ENCODE measurements at regions not wholly inside any gene's neighbourhood (a gene's known extent, or its start where the extent isn't known, plus 50 kb on each side); places are given as distances from the start of the nearest gene placed in this dataset.

DNA sequence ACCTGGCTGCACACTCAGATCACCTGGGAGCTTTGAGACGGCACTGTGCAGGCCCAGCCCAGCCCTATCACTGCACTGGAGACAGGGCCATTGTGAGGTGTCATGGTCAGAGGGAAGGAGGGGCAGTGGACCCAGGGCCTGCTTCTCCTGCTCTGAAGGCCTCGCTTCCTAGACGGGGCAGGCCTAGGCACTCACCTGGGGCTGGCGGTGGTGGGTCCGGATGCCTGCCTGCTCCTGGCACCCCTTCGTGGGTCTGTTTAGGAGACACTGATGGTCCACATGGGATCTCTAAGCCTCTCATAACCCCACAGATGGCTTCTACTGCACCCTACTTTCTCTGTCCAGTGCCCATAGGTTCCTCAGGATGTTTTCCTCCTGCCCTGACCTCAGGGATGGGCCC, 230.9 kb downstream of the MATN1 start:
- TF ChIP-seq GATA2 (IDR thresholded peaks at IDR 0.05; ENCODE audit: low read depth, low read length) (no peak), GATA3 (IDR thresholded peaks at IDR 0.05; ENCODE audit: low read depth, low read length) (no peak)

DNA sequence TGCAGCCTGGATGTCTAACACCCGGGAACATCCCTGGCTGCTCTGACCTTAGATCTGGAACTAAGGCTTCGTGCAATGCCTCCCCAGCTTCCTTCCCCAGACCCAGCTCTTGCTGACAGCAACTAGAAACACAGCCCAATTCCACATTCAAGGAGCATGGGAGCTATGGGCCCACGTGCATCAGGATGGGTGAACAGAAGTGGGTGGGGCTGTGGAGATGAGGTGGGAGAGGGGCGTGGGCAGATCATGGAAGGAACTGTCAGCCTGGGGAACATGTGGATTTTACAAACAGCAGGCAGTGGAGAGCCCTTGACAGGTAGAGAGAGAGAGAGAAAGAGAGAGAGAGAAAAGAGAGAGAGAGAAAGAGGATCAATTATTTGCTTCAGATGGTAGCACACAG, 231.6 kb downstream of the MATN1 start:
- TF ChIP-seq GATA2 (IDR thresholded peaks at IDR 0.05; ENCODE audit: low read depth, low read length) (no peak), GATA3 (IDR thresholded peaks at IDR 0.05; ENCODE audit: low read depth, low read length) (no peak)

GRCh38 chr1:30490554-30491053, 232.8 kb downstream of the MATN1 start:
- TF ChIP-seq GATA3 (IDR thresholded peaks at IDR 0.05; ENCODE audit: low read depth, low read length) (no peak), GATA2 (IDR thresholded peaks at IDR 0.05; ENCODE audit: low read depth, low read length) (no peak)

DNA sequence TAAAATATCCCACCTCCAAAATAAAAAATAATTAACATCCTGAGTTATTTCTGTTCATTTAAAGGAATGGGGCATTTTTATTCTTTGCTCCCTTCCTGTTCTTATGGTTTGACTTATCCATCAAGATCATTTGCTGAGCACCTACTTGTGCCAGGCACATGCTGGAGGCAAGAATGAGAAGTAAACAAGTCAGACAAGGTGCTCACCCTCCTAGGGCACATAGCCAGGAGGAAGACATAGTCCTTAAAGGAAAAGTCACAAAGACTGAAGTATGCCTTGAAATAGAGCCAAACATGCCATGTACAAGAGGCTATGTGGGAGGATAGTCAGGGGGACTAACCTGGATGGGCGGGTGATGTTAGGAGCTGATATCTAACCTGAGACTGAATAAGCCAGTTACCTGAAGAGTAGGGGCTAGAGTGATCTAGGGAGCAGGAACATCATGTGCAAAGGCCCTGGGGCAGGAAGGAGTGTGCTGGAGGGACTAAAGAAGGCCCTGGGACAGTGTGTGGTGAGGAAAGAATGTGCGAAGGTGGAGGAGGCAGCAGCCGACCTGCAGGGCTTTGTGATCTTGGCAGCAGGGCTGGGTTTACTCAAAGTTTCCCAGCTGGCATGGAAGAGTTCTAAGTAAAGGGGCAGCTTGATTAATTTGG, 233.5 kb downstream of the MATN1 start:
- TF ChIP-seq GATA3 (IDR thresholded peaks at IDR 0.05; ENCODE audit: low read depth, low read length) (no peak), GATA2 (IDR thresholded peaks at IDR 0.05; ENCODE audit: low read depth, low read length) (no peak)

DNA sequence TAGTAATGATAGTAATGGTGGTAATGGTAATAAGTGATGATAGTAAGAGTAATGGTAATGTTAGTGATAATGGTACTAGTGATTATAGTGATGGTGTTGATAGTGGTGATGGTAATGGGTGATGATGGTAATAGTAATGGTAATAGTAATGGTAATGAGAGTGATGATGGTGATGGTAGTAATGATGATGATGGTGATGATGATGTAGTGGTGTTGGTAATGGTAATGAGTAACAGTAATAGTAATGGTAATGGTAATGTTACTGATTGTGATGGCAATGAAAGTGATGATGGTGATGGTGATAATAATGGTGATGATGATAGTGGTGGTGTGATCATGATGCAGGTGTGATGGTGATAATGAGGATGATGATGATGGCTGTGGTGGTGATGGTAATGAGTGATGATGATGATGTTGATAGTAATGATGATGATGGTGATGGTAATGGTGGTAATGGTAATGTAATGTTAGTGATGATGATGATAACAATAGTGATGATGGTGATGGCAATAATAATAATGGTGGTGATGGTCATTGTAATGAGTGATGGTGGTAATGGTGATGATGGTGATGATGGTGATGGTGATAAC, 235.0 kb downstream of the MATN1 start:
- TF ChIP-seq GATA3 (IDR thresholded peaks at IDR 0.05; ENCODE audit: low read depth, low read length): no peak
- TF ChIP-seq GATA2 (IDR thresholded peaks at IDR 0.05; ENCODE audit: low read depth, low read length): no peak

DNA sequence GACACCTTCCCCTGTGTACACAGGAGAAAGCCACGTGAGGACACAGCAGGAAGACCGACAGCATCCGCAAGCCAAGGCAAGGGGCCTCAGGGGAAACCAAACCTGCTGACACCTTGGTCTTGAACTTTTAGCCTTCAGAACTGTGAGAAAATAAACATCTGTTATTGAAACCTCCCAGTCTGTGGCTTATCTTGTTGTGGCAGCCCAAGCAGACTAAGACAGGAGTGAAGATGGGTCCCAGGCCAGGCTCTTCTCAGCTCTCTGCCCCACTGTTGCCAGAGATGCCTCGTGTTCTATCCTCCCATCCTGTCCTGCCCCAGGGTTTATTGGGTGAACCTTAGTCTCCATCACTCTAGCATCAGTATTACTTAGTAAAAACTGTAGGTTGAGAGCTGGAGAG, 236.3 kb downstream of the MATN1 start:
- TF ChIP-seq GATA2 (IDR thresholded peaks at IDR 0.05; ENCODE audit: low read depth, low read length) (no peak), GATA3 (IDR thresholded peaks at IDR 0.05; ENCODE audit: low read depth, low read length) (no peak)

DNA sequence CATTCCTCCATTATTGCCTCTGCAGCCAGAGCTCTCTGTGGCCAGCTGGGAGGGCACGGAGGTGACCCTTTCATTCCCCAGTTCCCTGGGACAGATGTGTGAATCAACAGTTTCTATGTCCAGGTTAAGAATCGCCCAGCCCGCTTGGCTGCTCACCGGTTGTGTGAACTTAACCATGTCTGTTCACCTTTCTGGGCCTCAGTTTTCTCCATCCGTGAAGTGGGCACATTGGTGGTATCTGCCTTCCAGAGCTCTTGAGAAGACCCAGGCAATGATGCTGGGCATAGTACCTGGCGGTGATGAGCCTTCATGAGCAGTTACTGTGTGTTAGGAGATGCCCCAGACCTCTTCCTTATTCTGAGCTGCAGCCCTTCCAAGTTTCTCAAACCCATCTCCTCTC, 238.3 kb downstream of the MATN1 start:
- TF ChIP-seq GATA2 (IDR thresholded peaks at IDR 0.05; ENCODE audit: low read depth, low read length) (no peak), GATA3 (IDR thresholded peaks at IDR 0.05; ENCODE audit: low read depth, low read length) (no peak)

GRCh38 chr1:30484668-30485067, 238.7 kb downstream of the MATN1 start:
- TF ChIP-seq GATA2 (IDR thresholded peaks at IDR 0.05; ENCODE audit: low read depth, low read length) (no peak), GATA3 (IDR thresholded peaks at IDR 0.05; ENCODE audit: low read depth, low read length) (no peak)

DNA sequence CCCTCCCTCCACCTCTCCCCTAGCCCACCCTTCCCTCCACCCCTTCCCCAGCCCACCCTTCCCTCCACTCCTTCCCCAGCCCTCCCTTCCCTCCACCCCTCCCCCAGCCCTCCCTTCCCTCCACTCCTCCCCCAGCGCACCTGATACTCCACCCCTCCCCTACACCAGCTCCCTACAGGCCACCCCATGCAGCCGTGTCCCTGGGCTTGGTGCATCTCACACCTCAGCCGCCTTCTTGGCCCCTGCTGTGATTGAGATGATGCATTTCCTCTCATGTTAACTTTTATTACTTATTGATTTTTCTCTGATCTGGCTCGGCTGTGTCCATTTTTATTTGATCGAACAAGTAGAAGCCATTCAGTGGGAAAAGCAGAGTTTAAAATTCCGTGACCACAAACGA, 243.8 kb downstream of the MATN1 start:
- no peak for TF ChIP-seq GATA3 (IDR thresholded peaks at IDR 0.05; ENCODE audit: low read depth, low read length)
- no peak for TF ChIP-seq GATA2 (IDR thresholded peaks at IDR 0.05; ENCODE audit: low read depth, low read length)

DNA sequence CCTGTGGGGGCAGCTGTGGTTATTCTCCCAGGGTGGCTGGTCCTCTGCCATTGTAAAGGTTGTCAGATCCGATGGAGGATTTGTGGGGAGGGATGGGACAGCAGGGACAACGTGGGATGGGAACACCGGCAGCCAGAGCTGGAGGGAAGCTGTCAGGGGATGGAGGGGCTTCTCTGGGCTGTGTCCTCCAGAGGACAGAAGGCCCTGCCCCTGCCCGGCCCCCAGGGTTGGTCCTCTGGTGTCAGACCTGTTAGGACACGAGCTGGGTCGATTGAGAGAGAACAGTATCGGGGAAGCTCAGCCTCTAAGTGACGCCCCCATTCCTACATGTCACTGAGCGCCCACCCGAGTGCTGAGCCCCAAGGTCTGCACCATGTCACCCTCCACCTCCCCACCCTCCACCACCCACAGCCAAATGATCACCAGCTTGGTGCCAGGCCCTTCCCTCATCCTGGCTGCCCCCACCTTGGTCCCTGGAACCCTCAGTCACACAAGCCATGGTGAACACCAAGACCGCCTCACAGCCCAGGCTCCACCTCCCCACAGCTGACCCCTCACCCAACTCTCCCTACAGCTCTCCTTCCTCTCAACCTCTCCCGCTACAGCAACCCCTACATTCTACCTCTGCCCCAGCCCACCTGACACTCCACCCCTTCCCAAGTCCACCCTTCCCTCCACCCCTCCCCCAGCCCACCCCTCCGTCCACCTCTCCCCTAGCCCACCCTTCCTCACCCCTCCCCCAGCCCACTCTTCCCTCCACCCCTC, 244.4 kb downstream of the MATN1 start:
- TF ChIP-seq GATA2 (IDR thresholded peaks at IDR 0.05; ENCODE audit: low read depth, low read length): no peak

GRCh38 chr1:30478283-30478682, 245.1 kb downstream of the MATN1 start:
- TF ChIP-seq GATA2 (IDR thresholded peaks at IDR 0.05; ENCODE audit: low read depth, low read length): no peak
- no peak for TF ChIP-seq GATA3 (IDR thresholded peaks at IDR 0.05; ENCODE audit: low read depth, low read length)

- no peak for TF ChIP-seq GATA3 (IDR thresholded peaks at IDR 0.05; ENCODE audit: low read depth, low read length)
- TF ChIP-seq GATA2 (IDR thresholded peaks at IDR 0.05; ENCODE audit: low read depth, low read length): no peak
Observed at GRCh38 chr1:30477588-30477987, 245.8 kb downstream of the MATN1 start.

DNA sequence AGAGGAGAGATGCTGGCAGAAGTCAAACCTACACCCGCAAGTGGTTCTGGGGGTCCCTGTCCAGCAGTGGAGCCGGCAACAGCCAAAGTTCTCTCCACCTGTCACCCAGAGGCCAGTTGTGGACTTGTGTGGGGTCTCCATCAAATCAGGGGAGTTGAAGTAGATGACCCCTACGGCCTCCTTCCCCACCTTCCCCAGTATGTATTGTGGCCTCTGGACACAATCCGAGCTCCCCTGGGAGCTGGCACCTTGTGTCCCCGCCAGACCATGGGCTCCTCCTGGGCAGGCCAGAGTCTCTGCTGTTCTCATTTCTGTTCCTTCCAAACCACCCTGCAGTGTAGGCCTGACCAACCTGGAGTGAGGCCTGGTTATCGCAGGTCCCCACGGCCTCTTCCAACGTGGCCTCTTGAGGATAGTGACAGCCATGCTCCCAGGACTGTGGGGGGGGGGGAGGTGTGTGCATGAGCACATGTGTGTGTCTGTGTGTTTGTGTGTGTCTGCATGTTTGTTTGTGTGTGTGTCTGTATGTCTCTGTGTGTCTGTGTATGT, 246.4 kb downstream of the MATN1 start:
- TF ChIP-seq GATA3 (IDR thresholded peaks at IDR 0.05; ENCODE audit: low read depth, low read length) (no peak), GATA2 (IDR thresholded peaks at IDR 0.05; ENCODE audit: low read depth, low read length) (no peak)

GRCh38 chr1:30476476-30476875, 246.9 kb downstream of the MATN1 start:
- no peak for TF ChIP-seq GATA2 (IDR thresholded peaks at IDR 0.05; ENCODE audit: low read depth, low read length)
- no peak for TF ChIP-seq GATA3 (IDR thresholded peaks at IDR 0.05; ENCODE audit: low read depth, low read length)

All from SH-SY5Y (cell line).